ENCODE measurements at regions not wholly inside any gene's neighbourhood (a gene's known extent, or its start where the extent isn't known, plus 50 kb on each side); places are given as distances from the start of the nearest gene placed in this dataset.

GRCh38 chr2:212770240-212770639 lies 231.6 kb upstream of the ERBB4 start:
- Histone ChIP-seq H3K9me3 (no peaks in the 10 kb centered on the region), H3K27ac (no peak overlapping the region), H3K4me1 (no peaks in the 10 kb centered on the region), H3K4me3 (no peak overlapping the region), H3K27me3 (no peaks in the 10 kb centered on the region), H3K36me3 (no peaks in the 10 kb centered on the region)
- TF ChIP-seq POLR2A (IDR thresholded peaks at IDR 0.05) (no peak), CTCF (IDR thresholded peaks at IDR 0.05) (no peak)
- no peak for DNase-seq

- Histone ChIP-seq H3K36me3 (no peaks in the 10 kb centered on the region), H3K4me1 (no peaks in the 10 kb centered on the region), H3K27me3 (no peaks in the 10 kb centered on the region), H3K4me3 (no peak overlapping the region), H3K27ac (no peak overlapping the region), H3K9me3 (no peaks in the 10 kb centered on the region)
- TF ChIP-seq POLR2A (IDR thresholded peaks at IDR 0.05) (no peak), CTCF (IDR thresholded peaks at IDR 0.05) (no peak)
- no peak for DNase-seq
These were observed 228.3 kb upstream of the ERBB4 start for GRCh38 chr2:212766921-212767320.

GRCh38 chr2:212752730-212753351 lies 214.2 kb upstream of the ERBB4 start:
- no peaks in the 10 kb centered on the region for H3K27me3 ChIP-seq
- no peak overlapping the region for H3K4me3 ChIP-seq
- no peak for TF ChIP-seq POLR2A (IDR thresholded peaks at IDR 0.05)
- TF ChIP-seq CTCF (IDR thresholded peaks at IDR 0.05), result no peak
- H3K9me3 ChIP-seq, result no peaks in the 10 kb centered on the region
- no peaks in the 10 kb centered on the region for H3K36me3 ChIP-seq
- no peak overlapping the region for H3K27ac ChIP-seq
- DNase-seq, result no peak
- H3K4me1 ChIP-seq, result no peaks in the 10 kb centered on the region

- H3K27me3 ChIP-seq, result no peaks in the 10 kb centered on the region
- H3K9me3 ChIP-seq, result no peaks in the 10 kb centered on the region
These were observed 206.8 kb upstream of the ERBB4 start for GRCh38 chr2:212745359-212745758.

GRCh38 chr2:212737392-212738172 lies 199.0 kb upstream of the ERBB4 start:
- no peak for DNase-seq
- H3K36me3 ChIP-seq, result no peaks in the 10 kb centered on the region
- H3K27me3 ChIP-seq, result no peaks in the 10 kb centered on the region
- H3K9me3 ChIP-seq, result no peaks in the 10 kb centered on the region
- H3K4me3 ChIP-seq, result no peak overlapping the region
- TF ChIP-seq POLR2A (IDR thresholded peaks at IDR 0.05) (no peak), CTCF (IDR thresholded peaks at IDR 0.05) (no peak)
- no peak overlapping the region for H3K27ac ChIP-seq
- no peaks in the 10 kb centered on the region for H3K4me1 ChIP-seq

More at GRCh38 chr2:212745359-212745758, 206.8 kb upstream of the ERBB4 start:
- no peak for DNase-seq
- TF ChIP-seq CTCF (IDR thresholded peaks at IDR 0.05) (no peak), POLR2A (IDR thresholded peaks at IDR 0.05) (no peak)
- H3K4me3 ChIP-seq, result no peak overlapping the region
- H3K27ac ChIP-seq, result no peak overlapping the region
- H3K4me1 ChIP-seq, result no peaks in the 10 kb centered on the region
- H3K36me3 ChIP-seq, result no peaks in the 10 kb centered on the region

Data from Peyer's patch (tissue), 4 donors.